ENCODE measurements at regions not wholly inside any gene's neighbourhood (a gene's known extent, or its start where the extent isn't known, plus 50 kb on each side); places are given as distances from the start of the nearest gene placed in this dataset.

DNA sequence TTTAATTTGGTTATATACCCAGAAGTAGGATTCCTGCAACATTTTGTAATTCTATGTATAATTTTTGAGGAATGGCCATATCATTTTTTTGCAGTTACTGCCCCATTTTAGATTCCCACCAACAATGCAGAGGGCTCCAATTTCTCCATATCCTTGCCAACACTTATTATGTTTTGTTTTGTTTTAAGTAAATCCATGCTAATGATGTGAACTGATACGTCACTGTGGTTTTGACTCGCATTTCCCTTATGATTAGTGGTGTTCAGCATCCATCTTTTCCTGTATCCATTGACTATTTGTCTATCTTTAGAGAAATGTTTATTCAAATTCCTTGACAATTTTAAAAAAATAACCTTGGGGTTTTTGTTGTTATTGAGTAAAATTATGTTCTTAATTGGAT is 826.4 kb downstream of the CDH11 start:
- H3F3A ChIP-seq (ENCODE audit: control insufficient read depth, insufficient read depth), result no peaks in the 10 kb centered on the region
- TF ChIP-seq EZH2phosphoT487 (IDR thresholded peaks at IDR 0.05; ENCODE audit: borderline replicate concordance, low read length), result no peak
- TF ChIP-seq, protein P1, sequence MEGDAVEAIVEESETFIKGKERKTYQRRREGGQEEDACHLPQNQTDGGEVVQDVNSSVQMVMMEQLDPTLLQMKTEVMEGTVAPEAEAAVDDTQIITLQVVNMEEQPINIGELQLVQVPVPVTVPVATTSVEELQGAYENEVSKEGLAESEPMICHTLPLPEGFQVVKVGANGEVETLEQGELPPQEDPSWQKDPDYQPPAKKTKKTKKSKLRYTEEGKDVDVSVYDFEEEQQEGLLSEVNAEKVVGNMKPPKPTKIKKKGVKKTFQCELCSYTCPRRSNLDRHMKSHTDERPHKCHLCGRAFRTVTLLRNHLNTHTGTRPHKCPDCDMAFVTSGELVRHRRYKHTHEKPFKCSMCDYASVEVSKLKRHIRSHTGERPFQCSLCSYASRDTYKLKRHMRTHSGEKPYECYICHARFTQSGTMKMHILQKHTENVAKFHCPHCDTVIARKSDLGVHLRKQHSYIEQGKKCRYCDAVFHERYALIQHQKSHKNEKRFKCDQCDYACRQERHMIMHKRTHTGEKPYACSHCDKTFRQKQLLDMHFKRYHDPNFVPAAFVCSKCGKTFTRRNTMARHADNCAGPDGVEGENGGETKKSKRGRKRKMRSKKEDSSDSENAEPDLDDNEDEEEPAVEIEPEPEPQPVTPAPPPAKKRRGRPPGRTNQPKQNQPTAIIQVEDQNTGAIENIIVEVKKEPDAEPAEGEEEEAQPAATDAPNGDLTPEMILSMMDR (IDR thresholded peaks at IDR 0.05; ENCODE audit: low read depth, low read length, poor library complexity, severe bottlenecking), result no peak

DNA sequence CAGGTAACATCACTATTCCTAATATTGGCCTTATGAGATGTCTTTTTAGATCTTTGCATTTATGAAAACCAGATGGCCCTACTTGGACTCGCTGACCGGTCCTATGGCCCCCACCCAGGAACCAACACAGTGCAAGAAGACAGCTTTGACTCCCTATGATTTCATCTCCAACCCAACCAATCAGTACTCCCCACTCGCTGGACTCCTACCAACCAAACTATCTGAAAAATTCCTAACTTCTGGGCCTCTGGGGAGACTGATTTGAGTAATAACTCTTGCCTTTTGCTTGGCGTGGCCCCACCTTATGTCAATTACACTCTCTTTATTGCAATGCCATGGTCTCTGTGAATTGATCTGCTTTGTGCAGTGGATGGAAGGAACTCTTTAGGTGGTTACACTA is 828.9 kb downstream of the CDH11 start:
- Histone ChIP-seq H3K27me3 (ENCODE audit: control insufficient read depth, low read length) (no peaks in the 10 kb centered on the region), H3K36me3 (ENCODE audit: control insufficient read depth, low read length) (0 out of 2 replicates have a peak, but pooled peaks cover 2% of the 10 kb centered on the region), H3F3A (ENCODE audit: control insufficient read depth, insufficient read depth) (no peaks in the 10 kb centered on the region), H3K9me2 (replicated peaks; ENCODE audit: control insufficient read depth, low read length) (no peaks in the 10 kb centered on the region), H3K4me1 (ENCODE audit: control insufficient read depth, low read length) (peaks cover 2% of the 10 kb centered on the region; the same call in 1 of the 2 replicates), H3K79me2 (ENCODE audit: control insufficient read depth, low read length) (no peaks in the 10 kb centered on the region), H4K20me1 (ENCODE audit: control insufficient read depth, insufficient read depth, low read depth, low read length) (no peaks in the 10 kb centered on the region), H3K27ac (ENCODE audit: low read depth, low read length) (no peak overlapping the region), H3K4me2 (ENCODE audit: low read length) (no peak overlapping the region), H3K9me3 (ENCODE audit: control insufficient read depth, insufficient read depth, low read length) (peaks cover 14% of the 10 kb centered on the region; the same call in 1 of the 2 replicates), H3K4me3 (ENCODE audit: low read length) (no peak overlapping the region)
- no peak for TF ChIP-seq EZH2phosphoT487 (IDR thresholded peaks at IDR 0.05; ENCODE audit: borderline replicate concordance, low read length)
- TF ChIP-seq, protein P1 (IDR thresholded peaks at IDR 0.05; ENCODE audit: low read depth, low read length, poor library complexity, severe bottlenecking), result no peak

More for the DNA sequence above, 826.4 kb downstream of the CDH11 start:
- Histone ChIP-seq H3K9me2 (replicated peaks; ENCODE audit: control insufficient read depth, low read length) (no peaks in the 10 kb centered on the region), H3K79me2 (ENCODE audit: control insufficient read depth, low read length) (no peaks in the 10 kb centered on the region), H3K36me3 (ENCODE audit: control insufficient read depth, low read length) (0 out of 2 replicates have a peak, but pooled peaks cover 2% of the 10 kb centered on the region), H3K27me3 (ENCODE audit: control insufficient read depth, low read length) (no peaks in the 10 kb centered on the region), H3K4me2 (ENCODE audit: low read length) (no peak overlapping the region), H3K4me1 (ENCODE audit: control insufficient read depth, low read length) (no peaks in the 10 kb centered on the region), H4K20me1 (ENCODE audit: control insufficient read depth, insufficient read depth, low read depth, low read length) (no peaks in the 10 kb centered on the region), H3K9me3 (ENCODE audit: control insufficient read depth, insufficient read depth, low read length) (peaks cover 27% of the 10 kb centered on the region; the same call in 1 of the 2 replicates), H3K4me3 (ENCODE audit: low read length) (no peak overlapping the region), H3K27ac (ENCODE audit: low read depth, low read length) (no peak overlapping the region)

DNA sequence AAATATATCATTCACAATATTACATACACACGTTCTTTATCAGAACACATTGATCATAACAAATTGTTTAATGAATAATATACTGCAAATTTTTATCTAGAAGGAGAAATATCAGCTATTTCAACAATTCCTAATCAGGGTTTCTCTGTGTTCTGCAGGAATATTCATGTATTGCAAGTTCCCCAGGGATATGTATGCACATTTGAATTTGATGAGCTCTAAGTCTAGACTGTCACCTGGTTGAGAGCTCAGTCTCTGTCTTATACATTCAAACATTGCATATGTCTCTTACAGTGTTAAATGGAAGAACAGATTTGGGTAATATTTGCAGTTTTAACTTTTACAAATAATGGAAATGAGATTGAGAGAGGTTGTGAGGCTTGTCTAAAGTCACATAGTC is 829.7 kb downstream of the CDH11 start:
- Histone ChIP-seq H3K9me3 (ENCODE audit: control insufficient read depth, insufficient read depth, low read length) (peaks cover 6% of the 10 kb centered on the region; the same call in 1 of the 2 replicates), H3K27me3 (ENCODE audit: control insufficient read depth, low read length) (no peaks in the 10 kb centered on the region), H3K27ac (ENCODE audit: low read depth, low read length) (no peak overlapping the region), H3F3A (ENCODE audit: control insufficient read depth, insufficient read depth) (no peaks in the 10 kb centered on the region), H3K4me1 (ENCODE audit: control insufficient read depth, low read length) (peaks cover 7% of the 10 kb centered on the region; the same call in 1 of the 2 replicates), H3K9me2 (replicated peaks; ENCODE audit: control insufficient read depth, low read length) (no peaks in the 10 kb centered on the region), H3K4me3 (ENCODE audit: low read length) (no peak overlapping the region), H3K79me2 (ENCODE audit: control insufficient read depth, low read length) (no peaks in the 10 kb centered on the region), H3K4me2 (ENCODE audit: low read length) (no peak overlapping the region), H4K20me1 (ENCODE audit: control insufficient read depth, insufficient read depth, low read depth, low read length) (no peaks in the 10 kb centered on the region), H3K36me3 (ENCODE audit: control insufficient read depth, low read length) (0 out of 2 replicates have a peak, but pooled peaks cover 1% of the 10 kb centered on the region)
- TF ChIP-seq, protein P1 (IDR thresholded peaks at IDR 0.05; ENCODE audit: low read depth, low read length, poor library complexity, severe bottlenecking), result no peak
- TF ChIP-seq EZH2phosphoT487 (IDR thresholded peaks at IDR 0.05; ENCODE audit: borderline replicate concordance, low read length), result no peak

Data from DOHH2 (cell line).